Activated naive CD4-positive, alpha-beta T cell treated with anti-CD3 and anti-CD28 coated beads, Interleukin-2, amount 50 U/mL, for 16 hours (primary cell): ENCODE measurements at regions not wholly inside any gene's neighbourhood (a gene's known extent, or its start where the extent isn't known, plus 50 kb on each side); places are given as distances from the start of the nearest gene placed in this dataset.

Source experiments
- DNase-seq: peaks from one replicate; pipeline ENCODE4 v3.0.0-alpha.2; 2020

DNA sequence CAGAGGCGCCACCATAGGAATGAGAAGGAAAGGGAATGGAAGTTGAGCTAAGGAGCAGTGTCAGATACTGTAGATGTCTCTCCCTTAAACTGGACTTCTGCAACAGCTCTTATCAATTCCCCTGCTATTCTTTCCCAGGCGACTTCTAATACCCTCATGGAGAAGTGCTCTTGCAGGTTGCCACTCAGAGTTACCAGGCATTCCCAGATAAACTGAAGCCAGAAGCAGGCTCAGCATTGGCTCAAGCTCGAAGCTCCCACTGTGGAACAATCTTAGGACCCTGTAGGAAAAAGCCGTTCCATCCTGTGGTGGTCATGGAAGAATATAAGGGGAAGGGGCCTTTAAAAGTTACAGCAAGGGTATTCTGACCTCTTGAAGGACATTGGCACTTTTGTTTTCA is 208.7 kb upstream of the PLET1 start:
- no peak for DNase-seq

DNA sequence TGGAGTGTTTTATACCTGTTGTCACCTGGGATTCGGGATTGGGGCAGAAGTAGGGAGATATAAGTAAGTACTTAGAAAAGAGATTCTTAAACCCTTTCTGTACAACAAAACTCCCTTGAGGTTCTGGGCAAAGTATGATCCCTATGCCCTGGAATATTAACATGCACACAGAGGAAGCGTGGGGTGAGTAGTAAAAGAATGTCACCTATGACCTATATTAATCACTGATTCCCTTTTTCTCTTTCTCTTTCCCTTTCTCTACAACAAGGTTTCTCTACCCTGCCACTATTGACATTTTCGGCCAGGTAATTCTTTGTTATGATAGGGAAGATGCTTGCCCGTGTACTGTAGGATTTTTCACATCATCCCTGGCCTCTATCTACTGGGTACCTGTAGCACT is 209.7 kb upstream of the PLET1 start:
- no peak for DNase-seq

DNA sequence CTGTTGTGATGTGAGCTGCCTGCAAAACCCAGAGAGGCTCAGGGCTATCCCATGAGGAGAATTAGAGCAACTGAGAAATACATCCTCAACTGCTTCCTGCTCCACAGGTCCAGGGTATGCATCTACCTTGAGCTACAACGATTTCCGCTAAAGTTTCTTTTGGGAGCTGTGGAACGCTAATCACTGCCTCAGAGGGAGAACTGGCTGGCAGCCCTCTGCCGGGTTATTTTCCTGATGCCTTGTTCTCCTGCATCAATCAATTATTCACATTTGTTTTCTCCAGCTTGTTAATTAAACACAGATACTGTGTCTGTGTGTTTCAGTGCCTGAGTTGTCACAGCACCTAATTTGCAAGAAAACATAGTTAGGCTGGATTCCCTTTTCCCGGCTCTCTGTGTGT is 211.1 kb upstream of the PLET1 start:
- DNase-seq: no peak

DNA sequence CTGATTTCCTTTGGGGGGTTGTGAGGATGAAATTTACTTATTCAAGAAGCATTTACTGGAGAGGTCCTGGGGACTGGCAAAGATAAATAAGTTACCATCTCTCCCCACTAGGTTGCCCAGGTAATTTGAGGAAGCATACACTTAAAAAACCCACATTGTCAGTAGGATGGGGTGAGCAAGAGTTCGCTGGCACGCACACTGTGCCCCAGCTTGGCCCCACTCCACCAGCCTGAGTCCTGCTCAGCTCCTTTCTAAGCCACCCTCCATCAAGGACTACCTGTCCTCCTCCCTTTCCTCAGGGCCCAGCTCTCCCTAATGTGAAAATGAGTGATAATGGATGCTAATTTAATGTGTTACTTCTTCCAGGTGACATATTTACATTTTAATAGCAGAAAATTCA is 216.5 kb upstream of the PLET1 start:
- DNase-seq: no peak

DNA sequence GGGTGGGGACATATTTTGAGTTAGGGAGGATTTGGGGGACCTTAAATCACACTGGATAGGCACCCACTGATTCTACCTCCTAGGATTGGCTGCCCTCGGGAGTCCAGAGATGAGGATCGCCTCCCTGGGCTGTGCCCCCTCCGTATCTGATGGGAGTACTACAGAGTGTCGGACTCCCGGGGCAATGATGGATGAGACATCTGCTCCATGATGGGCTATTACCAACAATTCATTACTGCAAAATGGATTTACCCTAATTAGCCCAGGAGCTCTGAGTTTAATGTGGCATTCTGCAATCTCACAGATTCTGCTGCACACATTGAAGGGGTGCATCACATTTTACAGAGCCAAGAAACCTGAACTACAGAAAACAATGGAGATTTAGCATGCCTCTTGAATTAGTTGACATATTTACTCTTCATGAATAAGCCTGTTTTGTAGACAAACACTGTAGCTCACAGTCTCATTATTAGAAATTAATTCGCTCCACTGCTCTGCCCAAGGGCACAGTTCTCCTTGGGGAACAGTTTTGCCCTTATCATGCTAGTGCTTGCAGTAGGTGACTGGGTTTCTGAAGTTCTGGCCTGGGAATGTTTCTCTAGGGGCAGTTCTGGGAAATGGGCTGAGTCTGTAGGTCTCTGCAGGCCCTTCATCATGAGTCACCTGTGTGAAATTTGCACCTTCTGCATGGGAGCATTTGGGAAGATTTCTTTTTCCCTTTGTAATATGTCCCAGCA is 217.1 kb upstream of the PLET1 start:
- DNase-seq: no peak

DNA sequence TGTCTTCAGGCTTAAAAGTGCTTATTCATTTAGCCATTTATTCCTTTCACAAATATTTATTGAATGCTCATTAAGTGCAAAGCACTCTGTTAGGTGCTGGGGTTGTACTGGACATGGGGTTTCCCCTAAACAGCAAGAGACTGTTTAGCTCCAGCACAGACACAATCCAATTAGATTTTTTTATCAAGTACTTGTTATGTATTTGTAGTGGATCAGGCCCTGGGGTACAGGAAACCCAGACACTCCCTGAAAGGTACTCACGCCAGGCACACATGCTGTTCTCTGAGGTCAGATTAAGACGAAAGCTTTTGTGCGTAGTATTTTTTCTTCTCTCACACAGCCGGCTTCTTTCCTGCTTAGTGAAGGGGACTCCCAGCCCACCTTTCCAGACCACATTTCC is 218.1 kb upstream of the PLET1 start:
- DNase-seq: no peak

DNA sequence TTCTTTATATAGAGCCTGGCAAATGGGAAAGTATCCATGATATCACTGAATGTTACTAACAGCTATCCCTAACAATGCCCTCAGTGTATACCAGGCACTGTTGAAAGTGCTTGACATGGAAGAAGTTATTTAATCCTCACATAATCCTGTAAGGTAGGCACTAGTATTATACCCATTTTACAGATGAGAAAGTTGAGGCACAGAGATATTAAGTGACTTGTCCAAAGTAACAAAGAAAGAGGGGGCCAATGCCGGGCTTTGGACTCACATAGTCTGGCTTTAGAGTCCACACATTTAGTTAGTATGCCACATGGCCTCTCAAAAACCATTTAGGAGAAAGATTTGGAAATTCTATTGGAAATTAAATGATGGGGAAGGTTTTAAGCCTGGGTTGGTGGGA is 220.8 kb upstream of the PLET1 start:
- DNase-seq: no peak

DNA sequence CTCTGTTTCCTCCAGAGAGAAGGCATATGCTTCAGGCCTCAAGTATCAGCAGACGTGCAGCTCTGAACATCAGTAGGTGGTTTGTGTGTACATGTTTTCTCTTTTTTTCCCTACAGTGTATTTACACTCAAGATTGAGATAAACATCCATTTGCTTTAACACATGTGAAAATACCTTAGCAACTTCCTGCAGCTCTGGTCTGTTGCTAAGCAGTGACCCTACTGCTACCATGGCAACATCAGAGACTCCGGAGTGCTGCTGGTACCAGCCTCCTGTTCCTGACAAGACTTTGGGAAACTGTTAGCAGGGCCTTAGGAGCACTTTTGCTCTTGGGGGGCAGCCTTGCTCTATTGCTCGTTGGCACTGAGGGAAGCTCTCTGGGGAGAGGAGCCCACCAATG is 221.2 kb upstream of the PLET1 start:
- no peak for DNase-seq

DNA sequence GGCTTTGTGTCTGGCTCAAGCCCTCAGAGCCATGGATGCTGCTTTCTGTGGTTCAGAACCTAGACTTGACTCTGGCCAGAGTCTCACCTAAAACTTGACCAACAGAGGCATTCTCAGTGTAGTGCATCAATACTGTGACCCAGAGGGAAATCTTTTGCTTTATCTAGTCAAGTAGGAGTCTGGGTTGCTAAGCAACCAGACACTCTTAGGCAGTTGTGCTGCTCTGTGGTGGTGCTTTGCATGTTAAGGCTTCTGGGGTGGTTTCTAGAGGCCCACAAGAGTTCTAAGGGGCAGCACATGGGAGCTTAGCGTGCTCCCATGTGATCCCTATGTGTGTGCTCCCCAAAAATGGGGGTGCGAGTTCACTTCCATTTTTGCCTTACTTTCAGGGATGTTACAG is 224.6 kb upstream of the PLET1 start:
- DNase-seq: no peak

DNA sequence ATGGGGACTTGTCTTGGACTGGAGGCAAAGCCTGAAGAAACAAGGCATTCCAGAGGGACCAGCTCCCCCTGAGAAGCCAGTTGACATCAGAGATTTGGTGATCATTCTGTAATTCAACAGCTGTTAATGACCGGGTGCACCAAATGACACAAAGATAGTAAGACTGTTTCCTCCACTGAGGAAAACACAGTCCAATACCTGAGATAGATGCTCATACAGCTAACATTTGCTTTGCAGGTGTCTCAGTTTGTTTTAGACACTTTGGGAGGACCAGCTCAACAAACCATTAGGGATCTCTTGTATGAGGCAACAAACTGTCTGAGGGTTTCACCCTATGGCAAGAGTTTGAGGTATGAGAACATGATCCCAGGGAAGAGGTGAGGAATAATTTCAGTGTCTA is 237.2 kb upstream of the PLET1 start:
- DNase-seq: no peak

DNA sequence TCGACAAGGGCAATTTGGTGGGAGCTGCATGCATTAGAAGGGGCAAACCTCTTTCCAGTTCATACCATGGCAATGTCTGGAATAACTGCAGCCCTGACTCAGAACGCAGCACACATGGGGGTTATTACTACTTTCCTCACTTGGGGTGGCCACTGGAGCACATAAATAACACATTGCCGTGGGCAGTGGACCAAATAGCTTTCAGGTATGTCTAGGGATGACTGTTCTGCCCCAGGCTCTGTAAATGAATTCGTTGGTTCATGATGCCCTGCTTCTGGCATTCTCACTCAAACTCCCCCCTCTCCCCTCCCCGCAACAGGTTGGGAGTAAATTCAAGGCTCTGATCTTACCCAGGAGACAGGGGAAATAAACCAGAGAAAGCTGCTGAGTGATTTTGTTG is 238.0 kb upstream of the PLET1 start:
- DNase-seq: no peak

DNA sequence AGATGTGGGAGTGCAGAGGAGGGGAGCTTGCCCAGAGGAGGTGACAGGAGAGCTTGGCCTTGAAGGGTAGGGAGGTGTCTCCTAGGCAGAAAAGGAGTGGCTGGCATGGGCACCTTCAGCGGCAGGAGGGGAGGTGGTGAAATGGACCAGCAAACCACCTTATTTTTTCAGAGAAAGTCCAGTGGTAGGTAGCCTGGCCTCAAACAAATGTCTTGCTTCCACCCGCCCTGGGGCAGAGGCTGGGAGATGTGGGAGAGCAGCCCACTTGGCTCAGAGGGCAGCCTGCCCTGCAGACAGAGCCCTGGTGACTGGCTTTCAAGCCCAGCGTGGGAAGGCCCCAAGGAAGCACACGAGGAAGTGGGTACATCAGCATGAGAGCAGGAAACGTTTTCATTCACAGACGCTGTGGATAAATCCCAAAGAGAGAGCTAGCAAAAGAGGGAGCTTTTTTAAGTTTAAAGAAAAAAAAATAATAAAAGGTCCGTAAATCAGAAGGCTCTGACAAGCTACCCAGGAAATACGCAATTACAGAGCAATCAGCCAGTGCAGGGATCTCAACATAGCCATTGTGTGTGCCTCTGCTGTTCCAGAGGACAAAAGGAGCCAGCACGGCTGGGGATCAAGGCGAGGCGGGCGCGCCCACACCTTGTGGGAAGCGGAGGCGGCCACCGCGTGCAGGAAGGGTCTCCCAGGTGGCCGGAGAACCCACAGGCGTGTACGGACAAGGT is 238.7 kb upstream of the PLET1 start:
- no peak for DNase-seq

DNA sequence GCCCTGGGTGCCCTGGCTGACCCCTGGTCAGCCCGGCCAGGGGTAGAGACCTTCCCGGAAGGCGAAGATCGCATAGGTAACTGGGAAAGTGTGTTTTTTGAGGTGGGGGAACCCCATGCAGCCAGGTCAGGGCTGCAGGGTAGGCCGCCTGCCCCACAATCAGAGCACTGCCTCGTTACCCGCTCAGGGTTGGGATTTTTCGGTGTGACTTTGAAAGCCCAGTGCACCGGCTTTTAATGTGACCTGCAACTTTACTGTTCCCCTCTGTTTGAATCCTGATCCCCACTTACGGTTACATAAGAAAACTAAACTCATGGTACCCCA is 239.2 kb upstream of the PLET1 start:
- DNase-seq: no peak

DNA sequence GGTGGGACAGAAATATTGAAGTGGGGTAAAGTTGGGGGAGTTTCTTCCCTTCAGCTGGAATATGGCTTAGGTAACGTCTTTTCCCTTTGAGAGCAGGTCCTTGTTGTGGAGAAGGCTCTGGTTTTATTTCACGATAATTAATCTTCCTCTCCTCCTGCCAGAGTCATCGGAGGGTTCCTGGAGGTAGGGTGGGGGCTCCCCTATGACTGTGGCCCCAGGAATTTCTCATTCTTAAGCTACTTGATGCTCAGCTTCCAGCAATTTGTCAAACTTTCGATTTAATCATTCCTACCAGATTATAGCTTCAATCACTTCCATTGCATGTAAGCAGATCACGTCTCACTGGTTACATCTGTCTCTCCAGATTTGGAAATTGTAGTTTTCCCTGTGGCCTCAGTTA is 242.8 kb upstream of the PLET1 start:
- DNase-seq: no peak

DNA sequence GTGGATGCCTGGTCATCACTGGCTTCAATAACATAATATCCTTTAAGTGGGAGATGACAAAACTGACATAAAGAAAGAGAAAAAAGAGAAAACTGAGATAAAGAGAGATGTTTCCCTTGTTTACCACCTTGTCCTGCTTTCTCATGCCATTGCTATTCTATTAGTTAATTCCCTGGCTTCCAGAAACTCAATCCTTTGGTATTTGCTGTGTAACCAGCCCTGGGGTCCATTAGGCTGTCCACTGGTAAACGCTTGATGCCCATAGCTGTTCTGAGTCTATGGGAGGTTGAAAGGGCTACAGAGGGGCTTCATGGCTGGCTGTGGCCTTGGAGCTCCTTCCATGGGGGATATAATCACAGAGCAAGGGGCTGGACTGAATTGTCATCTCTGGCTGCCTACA is 243.4 kb upstream of the PLET1 start:
- DNase-seq: no peak

DNA sequence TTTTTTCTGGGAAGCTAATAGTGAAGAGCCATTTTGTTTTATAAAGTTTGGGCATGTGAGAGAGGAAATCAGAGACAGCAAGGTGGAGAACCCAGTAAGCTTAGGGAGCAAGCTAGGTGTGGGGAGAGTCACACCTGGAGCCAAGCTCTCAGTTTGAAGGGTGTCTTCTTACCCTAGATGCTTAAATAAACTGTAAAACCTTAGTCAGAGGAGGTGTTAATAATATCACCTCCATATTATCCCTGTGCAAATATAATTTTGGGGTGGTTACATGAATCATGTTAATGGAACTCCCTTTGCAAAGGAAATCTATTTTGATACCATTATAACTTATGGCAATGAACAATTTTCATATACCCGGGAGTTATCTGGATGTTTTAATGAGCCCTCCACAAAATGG is 246.2 kb upstream of the PLET1 start:
- no peak for DNase-seq

DNA sequence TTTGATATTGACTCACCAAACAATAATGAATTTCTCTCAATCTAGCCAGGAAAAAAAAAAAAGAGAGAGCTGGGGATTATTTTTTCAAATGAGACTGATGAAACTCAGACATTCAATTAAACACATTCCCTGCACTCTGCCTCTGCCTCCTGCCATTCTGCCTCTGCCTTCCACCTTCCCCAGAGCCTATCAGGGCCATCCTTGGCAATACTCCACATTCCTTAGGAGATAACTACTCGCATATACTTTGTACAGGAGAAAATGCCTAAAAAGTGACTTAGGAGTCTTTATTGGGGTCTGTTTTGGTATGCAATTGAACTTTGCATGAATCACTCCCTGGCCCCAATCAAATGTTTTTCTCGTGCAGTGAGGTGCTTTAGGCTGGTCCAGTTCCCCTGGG is 246.6 kb upstream of the PLET1 start:
- DNase-seq: no peak

DNA sequence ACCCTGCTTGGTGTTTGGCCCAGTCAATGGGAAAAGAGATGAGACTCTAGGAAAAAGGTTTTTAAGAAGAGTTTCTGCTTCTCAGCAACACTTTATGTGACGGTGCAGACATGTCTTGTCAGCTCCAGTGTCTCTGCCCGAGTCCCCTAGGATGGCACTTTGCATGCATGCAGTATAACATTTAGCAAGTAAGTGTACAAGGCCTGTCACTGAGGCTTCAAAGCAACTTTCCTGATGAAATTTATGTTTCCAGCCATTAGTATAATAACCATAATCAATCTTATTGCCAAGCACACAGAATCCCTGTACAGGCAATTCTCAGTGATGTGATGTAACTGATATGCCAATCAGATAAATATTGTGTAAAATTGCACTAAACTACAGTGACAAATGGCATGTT is 248.1 kb upstream of the PLET1 start:
- no peak for DNase-seq

DNA sequence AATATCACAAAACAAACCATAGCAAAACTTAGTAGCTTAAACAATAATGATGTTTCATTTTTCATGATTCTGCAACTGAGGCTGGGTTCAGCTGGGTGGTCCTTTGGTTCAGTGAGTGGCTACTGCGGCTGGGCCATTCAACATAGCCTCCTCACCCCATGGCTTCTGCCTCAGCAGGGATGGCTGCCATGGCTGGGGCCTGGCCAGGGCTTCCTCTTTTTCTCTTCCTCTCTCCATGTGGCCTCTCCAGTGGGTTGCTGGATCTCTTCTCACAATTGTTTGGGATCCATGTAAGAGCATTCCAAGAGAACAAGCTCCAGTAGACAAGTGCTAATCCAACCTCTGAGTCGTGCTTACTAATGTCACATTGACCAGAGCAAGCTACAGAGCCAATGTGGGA is 248.6 kb upstream of the PLET1 start:
- no peak for DNase-seq

DNA sequence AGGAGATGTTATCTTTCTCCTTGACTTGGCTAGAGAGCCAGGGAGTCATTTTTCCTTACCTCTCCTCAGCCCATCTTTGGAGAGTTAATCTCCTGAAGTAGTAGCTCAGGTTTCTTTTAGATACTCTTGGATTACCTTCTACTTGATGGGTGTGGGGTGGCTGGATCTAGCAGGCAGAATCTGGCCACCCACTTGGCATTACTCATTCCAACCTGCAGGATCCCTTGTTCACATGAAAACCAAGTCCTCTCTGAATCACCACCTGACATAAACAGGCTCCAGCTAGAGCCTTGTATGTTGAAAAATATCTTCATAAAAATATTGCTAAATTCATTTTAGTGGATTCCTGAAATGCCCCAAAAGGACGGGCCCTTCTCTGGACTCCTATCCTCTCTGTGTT is 250.6 kb upstream of the PLET1 start:
- no peak for DNase-seq

DNA sequence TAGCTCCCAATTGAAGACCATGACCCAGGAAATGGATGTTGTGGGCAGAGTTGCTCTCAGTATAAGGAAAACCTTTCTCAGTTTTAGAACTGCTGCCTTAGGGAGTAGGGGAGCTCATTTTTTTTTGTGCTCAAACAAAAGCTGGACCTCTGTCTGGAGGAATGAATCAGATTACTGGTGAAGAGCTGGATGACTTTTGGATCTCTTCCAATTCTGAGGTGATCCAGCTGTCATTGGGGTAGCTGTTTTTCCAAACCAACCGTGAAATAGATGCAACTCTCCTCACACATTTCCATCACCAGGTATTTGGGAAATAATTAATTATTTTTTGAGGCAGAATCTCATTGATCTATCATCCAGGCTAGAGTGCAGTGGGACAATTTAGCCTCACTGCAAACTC is 251.3 kb upstream of the PLET1 start:
- no peak for DNase-seq

DNA sequence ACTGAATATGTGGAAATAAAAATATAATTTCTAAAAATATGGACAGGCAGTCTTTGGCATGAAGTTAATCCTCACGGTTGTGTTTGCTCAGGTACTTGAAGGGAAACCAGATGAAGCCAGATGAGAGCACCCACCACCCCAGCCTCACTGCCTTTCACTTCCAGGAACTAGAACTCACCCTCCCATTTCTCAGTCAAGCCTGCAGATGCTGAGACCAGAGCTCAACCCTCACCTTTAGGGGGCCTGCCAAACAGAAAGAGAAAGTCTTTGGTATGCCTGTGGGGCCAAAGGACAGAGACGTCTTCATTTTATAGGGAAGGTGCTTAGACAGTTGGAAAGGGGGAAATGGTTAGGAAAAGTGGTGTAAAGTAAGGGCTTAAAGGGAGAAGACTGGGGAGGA is 252.8 kb upstream of the PLET1 start:
- DNase-seq: no peak

DNA sequence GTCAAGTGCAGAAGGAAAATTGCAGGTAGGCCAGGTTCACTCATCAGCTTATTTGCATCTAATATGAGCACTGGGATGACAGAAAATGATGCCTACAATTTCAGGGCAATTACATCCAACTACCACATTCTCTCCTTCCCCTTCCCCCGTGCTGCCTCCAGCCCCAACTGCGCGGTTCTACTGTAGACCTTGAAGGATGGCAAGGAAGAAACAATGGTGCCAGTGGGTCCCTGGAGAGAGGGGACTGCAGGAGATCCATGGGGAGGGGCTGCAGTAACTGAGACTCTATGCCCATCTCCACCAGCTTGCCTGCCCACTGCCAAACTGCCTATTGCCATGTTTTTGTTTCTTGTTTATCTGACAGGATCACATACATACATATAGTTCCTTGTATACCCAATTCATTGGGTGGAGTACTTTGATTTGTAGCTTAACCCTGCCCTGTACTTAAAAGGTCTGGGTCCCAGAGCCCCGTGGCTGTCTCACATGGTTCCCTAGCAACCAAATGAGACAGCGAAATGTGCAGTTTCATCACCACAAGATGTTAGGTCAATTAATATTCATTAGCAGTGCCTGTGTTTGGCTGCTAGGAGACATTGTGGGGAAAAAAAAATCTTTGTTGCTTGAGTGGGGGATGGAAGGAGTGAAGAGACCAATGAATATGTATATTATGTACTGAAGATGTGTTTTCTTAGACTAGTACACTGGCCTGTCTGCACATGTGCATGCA is 253.5 kb upstream of the PLET1 start:
- no peak for DNase-seq

DNA sequence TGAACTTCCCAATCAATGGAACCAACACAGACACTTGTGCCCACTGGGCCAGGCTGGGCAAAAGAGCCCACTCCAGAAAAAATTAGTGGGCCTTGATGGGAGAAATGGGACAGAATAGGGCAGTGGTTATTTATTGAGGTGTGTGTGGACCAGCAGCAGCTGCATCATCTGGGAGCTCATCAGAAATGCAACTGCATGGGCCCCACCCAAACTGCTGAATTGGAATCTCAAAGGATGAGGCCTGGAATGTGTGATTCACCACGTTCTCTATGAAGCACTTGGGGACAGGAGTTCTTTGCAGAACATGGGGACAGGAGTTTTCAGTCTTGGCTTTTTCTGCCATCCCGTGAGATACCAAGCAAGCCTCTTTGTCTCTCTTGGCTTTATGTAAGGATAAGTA is 255.6 kb upstream of the PLET1 start:
- DNase-seq: no peak

DNA sequence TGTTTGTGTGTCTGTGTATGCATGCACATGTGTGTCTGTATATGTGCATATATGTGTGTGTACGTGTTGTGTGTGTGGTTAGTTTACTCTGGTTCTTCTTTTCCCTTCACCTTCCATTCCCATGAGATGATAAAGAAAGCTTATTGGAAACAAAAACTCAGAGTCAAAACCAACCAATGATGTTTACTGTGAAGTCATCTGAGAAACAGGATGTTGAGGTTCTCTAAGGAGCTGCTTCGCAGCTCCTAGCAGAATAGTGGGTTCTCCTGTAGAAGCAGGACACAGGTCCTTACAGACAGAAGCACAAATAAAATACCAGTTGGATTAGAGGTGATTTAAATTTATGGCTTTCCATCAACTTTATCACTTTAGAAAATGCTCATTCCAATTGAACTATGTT is 256.1 kb upstream of the PLET1 start:
- DNase-seq: no peak
